MM.1S (cell line): ENCODE measurements at regions not wholly inside any gene's neighbourhood (a gene's known extent, or its start where the extent isn't known, plus 50 kb on each side); places are given as distances from the start of the nearest gene placed in this dataset.

Source experiments
- CTCF ChIP-seq: fragments of 300-600 bp; sonication (generic); IDR thresholded peaks from 2 replicates; pipeline ENCODE4 v1.5.1; 2016; ENCODE audit warnings: antibody characterized with exemption, low read length, mixed read lengths
- EZH2 ChIP-seq: fragments of 300-600 bp; sonication (generic); optimal IDR thresholded peaks from 2 replicates; pipeline ENCODE3; 2017; ENCODE audit warnings: low read depth, mild to moderate bottlenecking, antibody characterized with exemption, low read length, mixed read lengths
- EZH2phosphoT487 ChIP-seq: fragments of 300-600 bp; sonication (generic); IDR thresholded peaks from 2 replicates; pipeline ENCODE4 v1.6.1; 2018; ENCODE audit warnings: antibody characterized with exemption, low read length

GRCh38 chr9:73531658-73532057 lies 380.0 kb downstream of the ANXA1 start:
- no peak for TF ChIP-seq EZH2
- no peak for TF ChIP-seq EZH2phosphoT487
- TF ChIP-seq CTCF: no peak
